Mucosa of gallbladder (tissue), 1 donor: ENCODE measurements at regions not wholly inside any gene's neighbourhood (a gene's known extent, or its start where the extent isn't known, plus 50 kb on each side); places are given as distances from the start of the nearest gene placed in this dataset.

Experiments used
- DNase-seq: peaks from one replicate; pipeline ENCODE4 v3.0.0-alpha.2; 2020; ENCODE audit warnings: low spot score
- donor health status: DM: no; HTN: no; CAD: no.

DNA sequence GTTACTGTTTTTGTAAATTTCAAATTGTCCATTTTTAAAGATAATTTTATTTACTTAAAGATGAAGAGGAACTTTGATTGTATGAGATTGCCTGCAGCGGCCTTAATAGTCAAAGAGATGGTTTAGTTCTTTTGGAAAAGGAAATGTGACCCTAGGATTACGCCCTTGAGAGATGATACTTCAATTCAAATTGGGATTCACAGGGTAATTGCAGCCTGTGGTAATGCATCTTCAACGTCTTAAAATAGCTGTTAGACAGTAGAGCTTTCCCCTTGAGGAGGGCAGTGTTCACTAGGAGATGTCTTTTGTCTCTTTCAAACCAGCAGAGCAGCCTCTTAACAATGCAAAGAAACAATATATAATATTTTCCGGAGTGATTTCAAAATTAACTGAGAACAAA is 127.1 kb downstream of the TAF11L14 start:
- no peak for DNase-seq

- DNase-seq: no peak
Measured at GRCh38 chr5:17763301-17763700, 129.0 kb downstream of the TAF11L14 start.

DNA sequence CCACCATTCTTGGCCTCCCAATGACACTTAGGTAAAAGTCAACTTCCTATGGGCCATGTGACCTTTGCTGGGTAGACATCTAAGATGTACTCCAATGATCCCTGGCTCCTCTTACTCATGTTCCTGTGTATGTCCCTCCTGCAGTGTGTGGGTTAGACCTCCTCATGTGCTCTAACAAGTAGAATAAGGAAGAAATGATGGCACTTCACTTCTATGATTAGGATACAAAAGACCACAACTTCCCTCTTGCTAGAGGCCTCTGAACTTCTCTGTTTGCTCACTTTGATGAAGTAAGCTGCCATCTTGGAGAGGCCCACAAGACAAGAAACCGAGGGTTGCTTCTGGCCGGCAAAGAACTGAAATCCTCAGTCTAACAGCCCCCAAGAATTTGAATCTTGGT is 131.8 kb downstream of the TAF11L14 start:
- no peak for DNase-seq

- DNase-seq: no peak
Measured at GRCh38 chr5:17769277-17769676, 135.0 kb downstream of the TAF11L14 start.

- DNase-seq: no peak
Measured at GRCh38 chr5:17772232-17772631, 138.0 kb downstream of the TAF11L14 start.

DNA sequence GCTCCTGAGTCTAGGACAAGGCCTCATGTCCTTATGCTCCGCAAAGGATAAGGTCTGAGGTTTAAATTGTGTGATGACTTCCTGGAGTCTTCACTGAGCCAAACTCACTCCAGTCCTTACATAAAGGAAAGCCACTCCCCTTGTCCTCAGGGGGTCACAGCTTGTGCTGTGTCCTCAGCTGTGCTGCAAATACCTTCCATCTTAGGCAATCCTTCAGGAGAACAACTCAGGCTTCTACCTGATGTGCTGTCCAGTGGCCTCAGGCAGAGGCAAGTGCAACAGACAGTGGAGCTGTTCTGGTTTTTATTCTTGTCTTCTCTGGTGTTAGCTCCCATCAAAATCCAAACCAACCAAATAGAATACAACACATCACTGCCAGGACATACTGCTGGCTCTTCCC is 151.5 kb downstream of the TAF11L14 start:
- DNase-seq: no peak

GRCh38 chr5:17788351-17788750 is 154.1 kb downstream of the TAF11L14 start:
- no peak for DNase-seq

- no peak for DNase-seq
Measured at GRCh38 chr5:17794201-17794600, 159.9 kb downstream of the TAF11L14 start.

DNA sequence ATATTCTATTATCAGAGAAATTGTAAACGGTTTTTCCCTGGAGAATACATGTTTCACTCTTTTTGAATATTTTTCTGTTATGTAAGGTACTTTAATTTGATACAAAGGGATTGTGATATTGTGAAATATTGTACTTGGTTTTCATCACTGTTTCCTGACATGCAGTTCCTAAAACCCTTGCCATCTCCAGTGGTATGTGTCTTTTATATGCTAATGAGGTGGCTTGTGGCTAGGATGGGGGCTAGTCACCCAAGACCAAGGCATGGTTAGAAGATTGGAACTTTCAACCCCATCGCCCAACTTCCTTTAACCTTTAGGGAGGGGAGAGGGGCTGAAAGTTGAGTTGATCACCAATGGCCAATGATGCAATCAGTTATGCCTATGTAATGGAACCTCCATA is 160.6 kb downstream of the TAF11L14 start:
- DNase-seq: no peak

GRCh38 chr5:17796142-17796541 is 161.9 kb downstream of the TAF11L14 start:
- no peak for DNase-seq

DNA sequence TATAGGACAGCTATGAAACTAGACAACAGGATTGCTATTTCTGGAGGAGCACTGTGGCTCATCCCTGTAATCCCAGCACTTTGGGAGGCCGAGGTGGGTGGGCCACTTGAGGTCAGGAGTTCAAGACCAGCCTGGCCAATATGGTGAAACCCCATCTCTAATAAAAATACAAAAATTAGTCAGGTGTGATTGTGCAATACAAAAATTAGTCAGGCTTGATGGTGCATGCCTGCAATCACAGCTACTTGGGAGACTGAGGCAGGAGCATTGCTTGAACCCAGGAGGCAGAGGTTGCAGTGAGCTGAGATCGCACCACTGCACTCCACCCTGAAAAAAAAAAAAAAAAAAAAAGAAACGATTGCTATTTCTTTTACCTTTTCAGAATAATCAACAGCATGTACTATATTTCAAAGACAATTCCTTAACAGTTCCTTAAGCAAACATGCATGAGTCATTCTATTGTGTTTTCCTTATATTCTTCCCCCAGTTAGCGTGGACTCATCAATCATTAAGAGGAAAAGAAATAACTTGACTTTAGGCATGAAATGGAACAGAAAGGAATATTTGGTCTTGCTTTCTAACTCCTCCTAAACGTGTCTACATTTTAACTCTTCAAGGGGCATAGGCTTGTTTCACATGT is 162.6 kb downstream of the TAF11L14 start:
- no peak for DNase-seq

DNA sequence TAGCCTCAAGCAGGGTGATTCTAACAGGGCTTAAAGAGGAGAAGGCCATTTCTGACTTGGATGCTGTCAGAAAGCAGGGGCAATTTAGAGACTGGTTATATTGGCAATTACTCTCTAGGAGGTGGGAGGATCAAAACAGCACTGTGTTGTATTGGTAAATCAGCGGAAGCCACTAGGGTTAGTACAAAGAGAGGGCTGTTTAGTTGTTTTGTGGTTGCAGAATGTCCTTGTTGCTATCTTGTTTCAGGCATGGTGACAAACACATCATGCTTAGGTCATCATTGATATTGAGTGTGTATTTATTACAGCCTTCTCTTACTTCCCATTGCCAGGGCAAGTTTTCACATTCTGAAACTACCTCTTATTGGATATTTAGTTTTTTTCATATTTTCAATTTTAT is 165.3 kb downstream of the TAF11L14 start:
- no peak for DNase-seq

- DNase-seq: no peak
Measured at GRCh38 chr5:17801595-17801994, 167.3 kb downstream of the TAF11L14 start.

GRCh38 chr5:17802256-17802655 is 168.0 kb downstream of the TAF11L14 start:
- DNase-seq: no peak

- DNase-seq: no peak
Measured at GRCh38 chr5:17803971-17804370, 169.7 kb downstream of the TAF11L14 start.

DNA sequence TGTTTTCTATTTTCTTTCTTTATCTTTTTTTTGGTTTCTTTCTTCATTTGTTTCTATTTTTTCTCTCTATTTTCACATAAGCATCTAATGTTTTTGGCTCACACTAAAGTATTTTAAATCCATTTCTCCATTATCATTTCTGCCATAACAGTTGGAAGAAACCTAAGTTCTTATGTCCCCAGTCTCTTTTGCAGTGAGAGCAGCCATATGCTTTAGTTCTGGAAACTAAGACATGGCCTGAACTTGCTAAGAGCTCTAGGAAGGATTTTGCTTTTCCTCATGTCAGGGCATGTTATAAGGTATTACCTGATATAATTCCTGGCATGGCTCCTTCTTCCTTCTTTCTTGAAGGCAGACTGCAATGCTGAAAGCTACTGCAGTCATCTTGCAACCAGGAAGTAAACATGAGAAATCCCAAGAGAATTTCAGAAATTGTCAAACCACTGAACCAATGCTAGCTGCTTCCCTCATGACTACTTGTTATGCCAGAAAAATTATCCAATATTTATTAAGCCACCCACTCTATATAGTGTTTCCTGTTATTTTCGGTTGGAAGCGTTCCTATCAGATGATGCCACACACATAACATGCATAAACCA is 171.1 kb downstream of the TAF11L14 start:
- no peak for DNase-seq

DNA sequence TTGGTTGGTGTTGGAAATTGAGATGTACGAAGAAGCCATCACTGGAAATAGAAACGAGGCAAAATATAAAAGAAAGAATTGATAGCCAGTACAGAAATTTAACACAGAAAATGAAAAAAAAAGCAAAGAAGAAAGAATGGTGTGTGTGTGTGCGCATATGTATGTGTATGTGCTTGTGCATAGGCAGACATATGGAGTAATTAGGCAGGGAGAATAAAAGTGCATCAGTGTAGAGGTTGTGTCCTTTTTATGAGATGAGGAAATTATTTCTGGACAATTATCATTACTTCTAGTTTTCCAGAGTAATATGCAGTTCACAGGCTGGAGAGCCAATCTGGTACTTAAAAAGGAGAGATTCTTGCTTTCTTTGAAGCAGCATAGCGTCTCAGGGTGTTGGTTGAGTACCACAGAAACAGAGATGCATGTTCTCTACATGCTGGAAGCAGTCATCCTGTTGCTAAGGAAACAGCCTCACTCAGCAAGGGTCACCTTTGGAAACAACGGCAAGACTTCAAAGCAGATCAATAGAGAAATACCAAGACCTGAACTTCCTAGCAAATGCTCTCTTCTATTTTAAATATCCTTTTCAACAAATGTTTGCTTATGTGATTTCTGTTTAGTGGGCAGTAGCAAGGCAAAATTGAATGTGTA is 172.7 kb downstream of the TAF11L14 start:
- DNase-seq: no peak

GRCh38 chr5:17808566-17808965 is 174.3 kb downstream of the TAF11L14 start:
- DNase-seq: no peak

DNA sequence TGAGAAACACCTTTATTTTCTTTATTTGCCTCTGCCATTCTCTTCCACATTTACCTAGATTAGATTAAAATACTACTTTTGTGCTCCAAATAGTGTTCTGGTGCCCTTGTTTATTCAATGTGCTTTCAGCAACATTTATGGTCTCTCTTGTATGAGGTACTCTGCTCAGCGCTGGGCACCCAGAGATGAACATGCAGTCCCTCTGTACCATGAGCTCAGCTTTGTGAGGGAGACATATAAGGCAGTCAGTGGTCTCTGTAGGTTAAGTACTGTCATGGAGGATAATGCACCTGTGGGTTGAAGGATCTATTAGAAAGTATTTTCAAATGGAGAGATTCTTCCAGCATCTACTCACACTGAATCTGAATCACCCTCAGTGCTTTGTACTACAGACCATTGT is 176.5 kb downstream of the TAF11L14 start:
- DNase-seq: no peak

GRCh38 chr5:17813214-17813613 is 179.0 kb downstream of the TAF11L14 start:
- DNase-seq: no peak

DNA sequence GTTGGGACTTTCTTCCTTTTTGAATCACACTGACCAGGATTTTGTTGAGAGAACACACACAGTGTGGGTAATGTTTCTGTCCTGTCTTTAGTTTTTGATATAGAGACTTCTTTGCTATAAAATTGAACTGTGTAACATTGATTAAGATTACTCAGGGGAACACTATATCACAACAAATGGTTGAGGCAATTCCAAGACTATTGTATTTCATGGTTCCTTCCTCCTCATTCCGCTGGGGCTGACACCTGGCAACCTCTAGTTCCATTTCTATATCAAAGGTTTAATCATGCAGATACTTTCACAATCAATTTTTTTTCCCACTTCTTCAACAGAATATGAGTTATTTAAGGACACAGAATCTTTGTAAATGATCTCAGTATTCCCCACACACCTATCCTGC is 182.2 kb downstream of the TAF11L14 start:
- DNase-seq: no peak

- no peak for DNase-seq
Measured at GRCh38 chr5:17816944-17817343, 182.7 kb downstream of the TAF11L14 start.

GRCh38 chr5:17817990-17818389 is 183.7 kb downstream of the TAF11L14 start:
- DNase-seq: no peak

DNA sequence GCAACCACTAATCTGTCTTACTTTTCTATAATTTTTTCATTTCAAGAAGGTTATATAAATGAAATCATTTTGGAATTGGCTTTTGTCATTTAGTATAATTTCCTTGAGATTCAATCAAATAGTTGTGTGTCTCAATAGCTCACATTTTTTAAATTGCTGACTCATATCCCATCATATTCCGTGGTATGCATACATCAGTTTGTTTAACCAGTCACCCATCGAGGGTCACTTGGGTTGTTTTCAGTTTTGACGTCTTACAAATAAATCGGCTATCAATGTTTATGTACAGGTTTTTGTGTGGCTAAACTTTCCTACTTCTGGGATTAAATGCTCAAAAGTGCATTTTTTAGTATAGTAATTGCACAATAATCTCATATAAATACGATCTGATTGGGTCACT is 185.5 kb downstream of the TAF11L14 start:
- DNase-seq: no peak
